ENCODE measurements at regions not wholly inside any gene's neighbourhood (a gene's known extent, or its start where the extent isn't known, plus 50 kb on each side); places are given as distances from the start of the nearest gene placed in this dataset.

DNA sequence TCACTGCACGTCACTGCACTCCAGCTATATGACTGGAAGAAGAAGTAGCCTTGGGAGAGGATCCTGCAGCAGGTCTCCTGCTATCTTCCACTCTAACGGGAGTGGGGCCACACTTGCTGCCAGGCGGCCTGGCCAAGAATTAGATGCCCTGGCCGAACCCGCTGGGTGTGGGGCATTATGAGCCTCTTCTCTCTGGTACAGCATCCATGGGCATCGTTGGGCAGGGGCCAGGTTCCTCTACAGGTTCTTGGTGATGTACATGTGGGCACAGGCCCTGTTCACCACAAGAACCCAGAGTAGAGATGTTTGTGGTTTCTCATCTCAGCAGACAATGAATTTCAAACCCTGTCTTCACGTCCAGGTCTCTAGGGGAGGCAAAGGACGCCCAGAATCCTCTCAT, 370.5 kb downstream of the NPHP4 start:
- TF ChIP-seq, protein P1, sequence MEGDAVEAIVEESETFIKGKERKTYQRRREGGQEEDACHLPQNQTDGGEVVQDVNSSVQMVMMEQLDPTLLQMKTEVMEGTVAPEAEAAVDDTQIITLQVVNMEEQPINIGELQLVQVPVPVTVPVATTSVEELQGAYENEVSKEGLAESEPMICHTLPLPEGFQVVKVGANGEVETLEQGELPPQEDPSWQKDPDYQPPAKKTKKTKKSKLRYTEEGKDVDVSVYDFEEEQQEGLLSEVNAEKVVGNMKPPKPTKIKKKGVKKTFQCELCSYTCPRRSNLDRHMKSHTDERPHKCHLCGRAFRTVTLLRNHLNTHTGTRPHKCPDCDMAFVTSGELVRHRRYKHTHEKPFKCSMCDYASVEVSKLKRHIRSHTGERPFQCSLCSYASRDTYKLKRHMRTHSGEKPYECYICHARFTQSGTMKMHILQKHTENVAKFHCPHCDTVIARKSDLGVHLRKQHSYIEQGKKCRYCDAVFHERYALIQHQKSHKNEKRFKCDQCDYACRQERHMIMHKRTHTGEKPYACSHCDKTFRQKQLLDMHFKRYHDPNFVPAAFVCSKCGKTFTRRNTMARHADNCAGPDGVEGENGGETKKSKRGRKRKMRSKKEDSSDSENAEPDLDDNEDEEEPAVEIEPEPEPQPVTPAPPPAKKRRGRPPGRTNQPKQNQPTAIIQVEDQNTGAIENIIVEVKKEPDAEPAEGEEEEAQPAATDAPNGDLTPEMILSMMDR (IDR thresholded peaks at IDR 0.05) = no peak
- no peak for TF ChIP-seq POLR2A (IDR thresholded peaks at IDR 0.05)

Data from right lobe of liver (tissue), 4 donors.